ENCODE measurements at regions not wholly inside any gene's neighbourhood (a gene's known extent, or its start where the extent isn't known, plus 50 kb on each side); places are given as distances from the start of the nearest gene placed in this dataset.

DNA sequence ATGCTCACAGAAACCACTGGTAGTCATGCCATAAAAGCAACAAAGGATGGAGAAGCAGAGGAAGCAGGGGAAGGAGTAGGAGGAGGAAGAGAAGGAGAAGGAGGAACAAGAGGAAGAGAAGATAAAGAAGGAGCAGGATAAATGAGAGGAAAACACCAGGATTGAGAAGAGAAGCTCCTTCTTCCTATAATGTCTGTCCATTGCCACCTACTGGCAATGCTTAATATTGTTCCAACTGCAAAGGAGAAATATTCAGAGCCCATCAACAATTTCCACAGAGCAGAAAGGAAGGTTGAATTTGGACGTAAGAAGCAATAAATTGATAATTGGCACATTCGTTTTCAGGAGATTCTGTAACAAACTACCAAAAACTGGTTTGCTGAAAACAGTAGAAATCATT is 898.4 kb downstream of the SLC16A7 start:
- peak; percentile 2 for DNase-seq (ENCODE audit: low spot score)

DNA sequence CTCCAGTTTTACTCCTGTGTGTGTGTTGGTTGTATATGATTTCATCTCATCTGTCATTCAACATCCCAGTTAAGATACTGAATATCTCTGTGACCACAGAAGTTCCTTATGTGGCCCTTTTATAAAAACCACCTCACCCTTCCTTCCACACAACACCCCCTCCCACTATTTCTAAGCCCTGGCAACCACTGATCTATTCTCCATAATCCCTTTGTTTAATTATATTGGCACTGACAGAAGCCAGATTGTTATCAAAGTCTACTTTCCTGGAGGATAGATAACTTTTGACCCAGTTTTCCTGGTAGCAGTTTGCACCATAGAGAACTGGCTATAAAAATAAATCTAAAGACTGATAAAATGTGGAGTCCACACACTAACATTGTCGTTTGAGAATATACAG is 902.8 kb downstream of the SLC16A7 start:
- in situ Hi-C loops (cut with MboI; ENCODE audit: low pct_unique_long_range_greater_than_20kb, low sequenced_read_pairs, unreplicated experiment), result no loop called here
- no peak for DNase-seq (ENCODE audit: low spot score)
- TF ChIP-seq, protein P1, sequence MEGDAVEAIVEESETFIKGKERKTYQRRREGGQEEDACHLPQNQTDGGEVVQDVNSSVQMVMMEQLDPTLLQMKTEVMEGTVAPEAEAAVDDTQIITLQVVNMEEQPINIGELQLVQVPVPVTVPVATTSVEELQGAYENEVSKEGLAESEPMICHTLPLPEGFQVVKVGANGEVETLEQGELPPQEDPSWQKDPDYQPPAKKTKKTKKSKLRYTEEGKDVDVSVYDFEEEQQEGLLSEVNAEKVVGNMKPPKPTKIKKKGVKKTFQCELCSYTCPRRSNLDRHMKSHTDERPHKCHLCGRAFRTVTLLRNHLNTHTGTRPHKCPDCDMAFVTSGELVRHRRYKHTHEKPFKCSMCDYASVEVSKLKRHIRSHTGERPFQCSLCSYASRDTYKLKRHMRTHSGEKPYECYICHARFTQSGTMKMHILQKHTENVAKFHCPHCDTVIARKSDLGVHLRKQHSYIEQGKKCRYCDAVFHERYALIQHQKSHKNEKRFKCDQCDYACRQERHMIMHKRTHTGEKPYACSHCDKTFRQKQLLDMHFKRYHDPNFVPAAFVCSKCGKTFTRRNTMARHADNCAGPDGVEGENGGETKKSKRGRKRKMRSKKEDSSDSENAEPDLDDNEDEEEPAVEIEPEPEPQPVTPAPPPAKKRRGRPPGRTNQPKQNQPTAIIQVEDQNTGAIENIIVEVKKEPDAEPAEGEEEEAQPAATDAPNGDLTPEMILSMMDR (IDR thresholded peaks at IDR 0.05; ENCODE audit: extremely low read depth, insufficient read depth, missing control alignments), result no peak

More for the DNA sequence above, 898.4 kb downstream of the SLC16A7 start:
- in situ Hi-C loops (cut with MboI; ENCODE audit: low pct_unique_long_range_greater_than_20kb, low sequenced_read_pairs, unreplicated experiment), result no loop called here
- TF ChIP-seq, protein P1 (IDR thresholded peaks at IDR 0.05; ENCODE audit: extremely low read depth, insufficient read depth, missing control alignments), result peak; percentile 57

DNA sequence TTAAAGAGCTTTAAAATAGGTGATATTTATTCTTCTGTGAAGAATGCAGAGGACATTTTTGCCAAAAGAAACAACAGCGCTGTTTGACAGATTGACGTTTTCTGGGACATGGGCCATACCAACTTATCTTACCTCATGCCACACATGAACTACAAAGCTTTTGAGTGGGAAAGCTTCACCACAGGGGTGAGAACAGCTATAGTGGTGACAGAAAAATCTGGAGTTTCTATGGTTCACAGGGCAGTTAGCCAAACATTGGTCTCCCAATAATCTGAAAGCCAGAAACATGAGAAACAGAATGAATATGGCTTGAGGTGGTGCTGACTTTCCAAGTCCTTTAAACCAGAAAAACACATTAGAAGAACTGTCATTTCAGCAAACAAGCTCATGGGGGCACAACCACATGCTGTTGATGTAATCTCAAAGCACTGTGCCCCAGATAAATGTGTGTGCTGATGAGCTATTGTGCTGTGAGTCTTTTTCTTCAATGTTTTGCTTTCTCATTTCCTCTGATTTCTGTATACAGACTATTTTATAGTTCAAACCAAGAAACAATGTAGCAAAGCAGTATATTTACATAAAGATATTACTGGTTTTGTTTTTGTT is 905.4 kb downstream of the SLC16A7 start:
- DNase-seq (ENCODE audit: low spot score), result no peak
- TF ChIP-seq, protein P1 (IDR thresholded peaks at IDR 0.05; ENCODE audit: extremely low read depth, insufficient read depth, missing control alignments), result no peak
- in situ Hi-C loops (cut with MboI; ENCODE audit: low pct_unique_long_range_greater_than_20kb, low sequenced_read_pairs, unreplicated experiment), result no loop called here

DNA sequence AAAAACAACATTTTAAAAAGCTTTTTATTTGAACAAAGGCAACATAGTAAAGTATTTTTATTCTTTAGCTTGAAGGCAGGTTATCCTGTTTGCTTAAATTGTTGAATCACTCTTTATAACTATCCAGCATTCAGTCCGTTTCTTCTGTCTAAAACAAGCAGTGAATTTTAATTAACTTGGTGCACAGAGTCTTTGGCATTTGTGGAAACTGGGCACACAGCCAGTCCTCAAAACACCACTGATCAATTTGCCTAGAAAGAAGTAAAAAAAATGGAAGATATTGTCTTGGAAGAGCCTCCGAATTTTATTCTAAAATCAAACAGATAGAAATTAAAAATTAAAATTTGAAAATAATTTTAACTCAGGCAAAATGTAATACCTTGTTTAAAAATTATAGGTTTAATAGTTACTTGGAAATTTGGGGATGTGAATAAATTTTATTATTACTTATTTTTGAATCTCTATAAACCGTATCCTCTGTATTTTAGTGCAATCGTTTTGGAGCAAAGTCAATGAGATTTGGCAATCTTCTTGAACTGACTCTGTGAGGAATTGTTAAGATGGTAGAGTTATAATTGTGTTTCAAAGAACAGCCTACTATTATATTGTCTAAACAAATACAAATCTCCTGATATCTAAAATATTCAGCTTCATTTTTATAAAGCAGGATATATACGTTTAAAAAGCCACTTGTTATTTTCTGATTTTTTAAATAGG is 927.0 kb downstream of the SLC16A7 start:
- no peak for DNase-seq (ENCODE audit: low spot score)
- TF ChIP-seq, protein P1 (IDR thresholded peaks at IDR 0.05; ENCODE audit: extremely low read depth, insufficient read depth, missing control alignments), result no peak
- in situ Hi-C loops (cut with MboI; ENCODE audit: low pct_unique_long_range_greater_than_20kb, low sequenced_read_pairs, unreplicated experiment), result no loop called here

DNA sequence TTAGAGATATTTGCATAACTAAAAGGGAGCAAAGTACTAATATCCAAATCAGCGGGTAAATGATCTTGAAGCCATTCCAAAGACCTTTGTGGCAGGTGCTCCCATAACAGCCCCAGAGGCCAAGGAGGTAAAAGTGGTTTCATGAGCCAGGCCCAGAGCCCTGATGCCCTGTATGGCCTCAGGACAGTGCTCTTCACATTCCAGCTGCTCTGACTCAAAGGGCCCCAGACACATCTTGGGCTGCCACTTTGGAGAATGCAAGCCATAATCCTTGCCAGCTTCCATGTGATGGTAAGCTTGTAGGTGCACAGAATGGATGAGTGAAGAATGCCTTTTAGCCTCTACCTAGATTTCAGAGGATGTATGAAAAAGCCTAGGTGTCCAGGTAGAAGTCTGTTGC is 933.4 kb downstream of the SLC16A7 start:
- no peak for DNase-seq (ENCODE audit: low spot score)
- TF ChIP-seq, protein P1 (IDR thresholded peaks at IDR 0.05; ENCODE audit: extremely low read depth, insufficient read depth, missing control alignments), result no peak
- in situ Hi-C loops (cut with MboI; ENCODE audit: low pct_unique_long_range_greater_than_20kb, low sequenced_read_pairs, unreplicated experiment), result no loop called here

DNA sequence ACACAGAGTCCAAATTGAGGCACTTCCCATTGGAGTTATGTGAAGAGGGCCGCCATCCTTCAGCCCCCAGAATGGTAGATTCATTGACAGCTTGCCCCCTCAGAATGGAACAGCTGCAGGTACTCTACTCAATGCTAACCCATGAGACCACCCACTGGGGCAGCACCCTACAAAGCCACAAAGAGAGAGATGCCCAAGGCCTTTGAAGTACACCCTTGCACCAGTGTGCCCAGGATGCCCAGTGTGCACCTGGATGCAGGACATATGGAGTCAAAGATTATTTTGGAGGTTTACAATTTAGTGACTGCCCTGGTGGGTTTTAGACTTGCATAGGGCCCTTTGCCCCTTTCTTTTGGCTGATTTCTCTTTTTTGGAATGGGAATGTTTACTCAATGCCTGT is 933.9 kb downstream of the SLC16A7 start:
- DNase-seq (ENCODE audit: low spot score), result no peak
- TF ChIP-seq, protein P1 (IDR thresholded peaks at IDR 0.05; ENCODE audit: extremely low read depth, insufficient read depth, missing control alignments), result no peak
- in situ Hi-C loops (cut with MboI; ENCODE audit: low pct_unique_long_range_greater_than_20kb, low sequenced_read_pairs, unreplicated experiment), result no loop called here
